ENCODE measurements at regions not wholly inside any gene's neighbourhood (a gene's known extent, or its start where the extent isn't known, plus 50 kb on each side); places are given as distances from the start of the nearest gene placed in this dataset.
A peak's percentile ranks its signal among the peaks of the same experiment; 100 is the strongest.

DNA sequence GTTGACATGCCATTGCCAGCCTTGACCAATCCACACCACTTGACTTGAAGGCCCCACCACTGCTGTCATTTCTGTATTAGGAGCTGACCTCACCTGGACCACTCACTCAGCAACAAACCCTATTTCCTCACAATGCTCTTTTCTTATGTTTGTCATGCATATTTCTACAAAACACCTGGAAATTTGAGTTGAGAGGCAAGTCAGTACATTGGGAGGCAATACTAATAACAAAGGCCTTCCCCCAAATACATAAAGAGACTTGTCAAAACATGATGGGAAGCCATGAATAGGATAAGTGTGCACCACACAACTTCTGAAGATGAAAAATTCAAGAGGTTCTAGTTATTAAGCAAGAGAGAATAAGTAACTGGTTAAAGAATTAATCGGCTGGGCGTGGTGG, 77.9 kb upstream of the POU2AF2 start:
- H3K27me3 ChIP-seq (ENCODE audit: control insufficient read depth, insufficient read depth, low read length): no peaks in the 10 kb centered on the region
- no peak overlapping the region for H3K27ac ChIP-seq (ENCODE audit: low read depth, low read length)
- no peak for DNase-seq (ENCODE audit: low read depth, low spot score)
- H3K9me3 ChIP-seq (ENCODE audit: control insufficient read depth, insufficient read depth, low read length): no peaks in the 10 kb centered on the region
- TF ChIP-seq, protein P1, sequence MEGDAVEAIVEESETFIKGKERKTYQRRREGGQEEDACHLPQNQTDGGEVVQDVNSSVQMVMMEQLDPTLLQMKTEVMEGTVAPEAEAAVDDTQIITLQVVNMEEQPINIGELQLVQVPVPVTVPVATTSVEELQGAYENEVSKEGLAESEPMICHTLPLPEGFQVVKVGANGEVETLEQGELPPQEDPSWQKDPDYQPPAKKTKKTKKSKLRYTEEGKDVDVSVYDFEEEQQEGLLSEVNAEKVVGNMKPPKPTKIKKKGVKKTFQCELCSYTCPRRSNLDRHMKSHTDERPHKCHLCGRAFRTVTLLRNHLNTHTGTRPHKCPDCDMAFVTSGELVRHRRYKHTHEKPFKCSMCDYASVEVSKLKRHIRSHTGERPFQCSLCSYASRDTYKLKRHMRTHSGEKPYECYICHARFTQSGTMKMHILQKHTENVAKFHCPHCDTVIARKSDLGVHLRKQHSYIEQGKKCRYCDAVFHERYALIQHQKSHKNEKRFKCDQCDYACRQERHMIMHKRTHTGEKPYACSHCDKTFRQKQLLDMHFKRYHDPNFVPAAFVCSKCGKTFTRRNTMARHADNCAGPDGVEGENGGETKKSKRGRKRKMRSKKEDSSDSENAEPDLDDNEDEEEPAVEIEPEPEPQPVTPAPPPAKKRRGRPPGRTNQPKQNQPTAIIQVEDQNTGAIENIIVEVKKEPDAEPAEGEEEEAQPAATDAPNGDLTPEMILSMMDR (IDR thresholded peaks at IDR 0.05; ENCODE audit: low read depth, low read length): no peak
- ChIA-PET POLR2A (no interaction called here), CTCF (no interaction called here)
- no peak overlapping the region for H3K4me3 ChIP-seq (ENCODE audit: low read depth, low read length)

DNA sequence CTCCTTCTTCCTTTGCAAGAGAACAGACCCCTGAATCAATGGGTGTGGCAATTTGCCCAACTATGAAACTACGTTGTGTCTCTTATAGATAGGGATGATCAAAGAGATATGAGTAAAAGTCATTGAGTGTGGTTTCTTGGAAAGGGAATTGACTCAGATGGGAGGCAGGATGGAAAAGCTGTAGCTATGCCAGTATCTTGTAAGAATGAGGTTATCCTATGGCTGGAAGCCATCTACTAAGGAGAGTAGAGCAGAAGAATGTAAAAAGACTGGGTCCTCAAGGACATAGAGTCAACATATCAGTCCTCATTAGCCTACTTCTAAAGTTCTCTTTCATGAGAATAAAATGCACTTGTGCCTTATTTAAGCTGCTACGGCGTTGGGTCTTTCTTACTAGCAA, 78.9 kb upstream of the POU2AF2 start:
- ChIA-PET POLR2A (no interaction called here), CTCF (no interaction called here)
- Histone ChIP-seq H3K27me3 (ENCODE audit: control insufficient read depth, insufficient read depth, low read length) (no peaks in the 10 kb centered on the region), H3K4me3 (ENCODE audit: low read depth, low read length) (no peak overlapping the region), H3K9me3 (ENCODE audit: control insufficient read depth, insufficient read depth, low read length) (no peaks in the 10 kb centered on the region), H3K27ac (ENCODE audit: low read depth, low read length) (no peak overlapping the region)
- DNase-seq (ENCODE audit: low read depth, low spot score): no peak
- TF ChIP-seq, protein P1 (IDR thresholded peaks at IDR 0.05; ENCODE audit: low read depth, low read length): no peak

GRCh38 chr11:111162305-111162704, 83.2 kb upstream of the POU2AF2 start:
- peak; percentile 1 for DNase-seq (ENCODE audit: low read depth, low spot score)
- ChIA-PET CTCF (interaction anchor here (0.6 kb wide), 1 partner anchor 267 kb away, joined by 3 read pairs; no protein-coding TSS in a partner anchor), POLR2A (no interaction called here)
- Histone ChIP-seq H3K9me3 (ENCODE audit: control insufficient read depth, insufficient read depth, low read length) (no peaks in the 10 kb centered on the region), H3K4me3 (ENCODE audit: low read depth, low read length) (no peak overlapping the region), H3K27me3 (ENCODE audit: control insufficient read depth, insufficient read depth, low read length) (no peaks in the 10 kb centered on the region), H3K27ac (ENCODE audit: low read depth, low read length) (no peak overlapping the region)
- TF ChIP-seq, protein P1 (IDR thresholded peaks at IDR 0.05; ENCODE audit: low read depth, low read length): no peak

- TF ChIP-seq, protein P1 (IDR thresholded peaks at IDR 0.05; ENCODE audit: low read depth, low read length): no peak
- CTCF ChIA-PET: no interaction called here
Observed at GRCh38 chr11:111157571-111157970, 88.0 kb upstream of the POU2AF2 start.

DNA sequence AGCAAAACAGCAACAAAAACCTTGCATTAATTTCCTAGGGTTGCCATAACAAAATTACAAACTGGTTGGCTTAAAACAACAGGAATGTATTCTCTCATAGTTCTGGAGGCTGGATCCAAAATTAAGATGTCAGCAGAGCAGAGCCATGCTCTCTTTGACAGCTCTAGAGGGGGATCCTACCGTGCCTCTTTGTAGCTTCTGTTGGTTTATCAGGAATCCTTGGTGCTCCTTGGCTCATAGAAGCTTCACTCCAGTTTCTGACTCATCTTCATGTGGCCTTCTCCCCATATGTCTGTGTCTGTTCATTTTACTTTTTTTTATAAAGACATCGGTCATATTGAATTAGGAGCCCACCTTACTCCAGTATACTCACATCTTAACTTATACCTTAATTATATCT, 90.5 kb upstream of the POU2AF2 start:
- TF ChIP-seq, protein P1 (IDR thresholded peaks at IDR 0.05; ENCODE audit: low read depth, low read length): no peak
- POLR2A ChIA-PET: no interaction called here
- no peaks in the 10 kb centered on the region for H3K27me3 ChIP-seq (ENCODE audit: control insufficient read depth, insufficient read depth, low read length)
- H3K4me3 ChIP-seq (ENCODE audit: low read depth, low read length): no peak overlapping the region
- H3K27ac ChIP-seq (ENCODE audit: low read depth, low read length): no peak overlapping the region
- no peak for DNase-seq (ENCODE audit: low read depth, low spot score)
- H3K9me3 ChIP-seq (ENCODE audit: control insufficient read depth, insufficient read depth, low read length): no peaks in the 10 kb centered on the region
- CTCF ChIA-PET: no interaction called here

More at GRCh38 chr11:111157571-111157970, 88.0 kb upstream of the POU2AF2 start:
- Histone ChIP-seq H3K9me3 (ENCODE audit: control insufficient read depth, insufficient read depth, low read length) (no peaks in the 10 kb centered on the region), H3K27me3 (ENCODE audit: control insufficient read depth, insufficient read depth, low read length) (no peaks in the 10 kb centered on the region), H3K27ac (ENCODE audit: low read depth, low read length) (no peak overlapping the region), H3K4me3 (ENCODE audit: low read depth, low read length) (no peak overlapping the region)
- DNase-seq (ENCODE audit: low read depth, low spot score): no peak
- POLR2A ChIA-PET: no interaction called here
